Fibroblast of gingiva (primary cell): ENCODE measurements at regions not wholly inside any gene's neighbourhood (a gene's known extent, or its start where the extent isn't known, plus 50 kb on each side); places are given as distances from the start of the nearest gene placed in this dataset.
"Not testable (repeated sequence)": the region's sequence is repeated elsewhere in the genome, so short reads cannot be mapped to it uniquely, and the experiment has no call there.

Experiments used
- DNase-seq: peaks from one replicate; pipeline ENCODE4 v3.0.0-alpha.2; 2011; ENCODE audit warnings: low read depth

DNA sequence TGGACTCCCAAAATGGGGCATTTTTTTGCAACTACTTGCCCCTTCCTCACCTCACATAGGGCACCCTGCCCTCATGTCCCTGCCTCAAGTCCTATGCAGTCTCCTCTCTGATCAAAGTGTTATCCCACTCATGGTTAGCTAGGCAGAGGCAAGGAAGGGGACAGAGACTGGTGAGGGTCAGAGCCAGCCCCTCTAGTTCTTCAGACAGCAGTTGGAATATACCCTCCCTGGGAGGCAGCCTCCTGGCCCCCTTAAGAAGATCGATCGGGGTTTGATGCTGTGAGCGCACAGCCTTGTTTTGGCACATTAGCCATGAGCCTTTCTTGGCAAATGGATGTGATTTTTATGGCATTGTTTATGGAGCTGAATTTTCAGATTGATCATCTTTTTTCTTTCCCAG, 436.9 kb downstream of the BUD13 start:
- no peak for DNase-seq

- DNase-seq: no peak
Observed at GRCh38 chr11:116335078-116335477, 437.7 kb downstream of the BUD13 start.

- no peak for DNase-seq
Observed at GRCh38 chr11:116334596-116334995, 438.2 kb downstream of the BUD13 start.

GRCh38 chr11:116333001-116333535, 439.7 kb downstream of the BUD13 start:
- no peak for DNase-seq

- DNase-seq: no peak
Observed at GRCh38 chr11:116332391-116332790, 440.4 kb downstream of the BUD13 start.

DNA sequence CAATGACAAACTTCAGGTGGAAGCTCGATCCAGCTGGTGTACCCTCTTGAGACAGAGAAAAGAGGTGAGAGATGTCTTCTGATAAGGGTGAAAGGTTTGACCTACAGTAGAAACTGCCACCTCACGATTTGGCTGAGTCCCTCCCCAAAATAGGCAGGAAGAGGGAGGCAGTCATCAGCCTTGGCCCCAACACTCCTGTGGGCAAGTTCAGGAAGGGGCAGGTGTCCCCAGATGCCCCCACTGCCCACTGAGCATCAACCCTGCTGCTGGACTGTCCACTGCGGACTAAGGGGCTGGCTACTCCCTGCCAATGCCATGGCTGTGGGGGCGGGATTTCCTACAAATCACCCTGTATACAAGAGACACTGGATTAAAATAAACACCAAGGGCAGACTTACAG, 441.4 kb downstream of the BUD13 start:
- no peak for DNase-seq

DNA sequence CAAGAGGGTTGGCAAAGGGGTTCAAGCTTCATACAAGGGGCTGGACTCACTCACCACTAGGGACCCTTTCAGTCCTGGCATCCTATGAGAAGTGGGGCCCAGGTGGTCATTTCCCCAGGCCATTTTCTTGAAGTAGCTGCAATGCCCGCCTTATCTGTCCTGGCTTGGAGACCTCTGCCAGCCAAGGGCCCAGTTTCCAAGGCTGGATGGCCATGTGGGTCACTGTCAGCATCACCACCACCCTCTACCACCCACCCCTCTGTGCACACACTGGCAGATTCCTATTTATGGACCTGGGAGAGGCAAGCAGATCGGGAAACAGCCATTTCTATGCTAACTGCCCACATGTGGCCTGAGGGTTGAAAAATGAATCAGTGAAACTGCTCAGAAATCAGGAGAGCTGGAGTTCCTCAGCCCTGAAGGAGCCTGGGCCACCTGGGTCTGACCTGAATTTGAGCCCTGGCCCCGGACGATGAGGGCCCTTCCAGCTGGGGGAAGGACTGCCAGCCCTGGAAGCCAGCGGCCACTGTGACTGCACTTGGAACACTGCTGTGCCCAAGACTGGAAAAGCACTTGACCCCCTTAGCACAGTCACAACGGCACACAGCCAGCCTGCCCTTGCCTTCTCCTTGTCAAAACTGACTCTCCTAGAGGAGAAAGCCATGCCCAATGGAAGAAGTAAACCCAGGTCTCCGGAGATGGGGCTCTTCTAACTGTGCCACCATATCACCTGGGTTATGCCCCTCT, 442.2 kb downstream of the BUD13 start:
- no peak for DNase-seq

DNA sequence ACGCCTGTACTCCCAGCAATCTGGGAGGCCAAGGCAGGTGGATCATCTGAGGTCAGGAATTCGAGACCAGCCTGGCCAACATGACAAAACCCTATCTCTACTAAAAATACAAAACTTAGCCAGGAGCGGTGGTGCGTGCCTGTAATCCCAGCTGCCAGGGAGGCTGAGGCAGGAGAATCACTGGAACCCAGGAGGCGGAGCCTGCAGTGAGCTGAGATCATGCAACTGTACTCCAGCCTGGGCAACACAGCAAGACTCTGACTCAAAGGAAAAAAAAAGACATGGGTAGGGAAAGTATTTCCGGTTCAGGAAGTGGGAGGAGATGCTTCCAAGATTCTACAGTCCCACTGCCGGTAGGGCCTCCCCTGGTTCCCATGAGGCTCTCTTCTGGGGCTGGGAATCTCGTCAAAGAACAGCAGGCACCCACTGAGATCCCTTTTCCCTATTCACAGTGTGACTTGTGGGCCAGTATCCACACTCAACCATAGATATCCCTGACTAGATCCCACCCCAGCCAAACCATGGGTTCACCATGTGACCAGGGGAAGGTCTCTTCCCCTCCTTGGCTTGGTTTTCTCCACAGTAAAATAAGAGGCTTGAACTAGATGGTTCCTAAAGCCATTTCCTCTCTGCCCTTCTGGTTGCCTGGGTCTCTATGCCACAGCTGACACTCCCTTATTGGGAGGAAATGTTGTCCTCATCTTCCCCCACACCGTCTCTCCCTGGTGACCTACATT, 443.3 kb downstream of the BUD13 start:
- DNase-seq: no peak

DNA sequence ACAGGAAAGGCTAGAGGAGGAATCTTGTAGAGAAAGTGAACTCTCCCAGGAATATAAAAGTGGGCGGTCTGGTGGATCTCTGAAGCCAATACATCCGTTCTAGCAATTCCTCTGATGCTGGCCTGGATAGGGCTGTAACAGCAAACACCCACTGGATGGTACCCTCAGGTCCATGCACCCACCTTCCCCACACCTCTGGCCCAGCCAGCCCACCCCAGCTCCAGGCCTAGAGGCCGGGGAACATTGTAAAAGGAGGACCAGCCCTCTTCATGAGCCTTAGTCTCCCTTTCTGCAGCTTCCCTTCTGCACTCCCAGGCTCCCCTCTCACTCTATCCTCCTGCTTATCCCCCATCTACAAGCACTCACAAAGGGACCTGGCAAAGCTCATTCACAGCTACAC, 443.9 kb downstream of the BUD13 start:
- no peak for DNase-seq

DNA sequence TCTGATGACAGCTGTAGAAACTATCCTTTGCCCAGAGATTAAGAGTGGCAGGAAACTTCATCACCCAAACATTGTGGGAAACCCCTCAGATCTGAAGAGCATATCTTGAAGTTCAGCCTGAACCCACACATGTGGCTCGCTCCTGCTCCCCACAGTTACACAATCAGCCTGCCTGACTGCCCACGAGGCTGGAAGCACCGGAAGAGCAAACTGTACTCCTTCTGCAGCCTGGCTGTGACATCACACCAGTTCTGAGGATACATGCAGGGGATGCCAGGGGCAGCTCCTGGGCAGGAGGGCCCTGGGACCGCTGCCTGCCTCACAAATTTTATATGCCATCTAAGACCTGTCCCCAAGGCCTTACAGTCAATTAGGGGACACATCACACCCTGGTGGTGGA, 444.4 kb downstream of the BUD13 start:
- DNase-seq: no peak

DNA sequence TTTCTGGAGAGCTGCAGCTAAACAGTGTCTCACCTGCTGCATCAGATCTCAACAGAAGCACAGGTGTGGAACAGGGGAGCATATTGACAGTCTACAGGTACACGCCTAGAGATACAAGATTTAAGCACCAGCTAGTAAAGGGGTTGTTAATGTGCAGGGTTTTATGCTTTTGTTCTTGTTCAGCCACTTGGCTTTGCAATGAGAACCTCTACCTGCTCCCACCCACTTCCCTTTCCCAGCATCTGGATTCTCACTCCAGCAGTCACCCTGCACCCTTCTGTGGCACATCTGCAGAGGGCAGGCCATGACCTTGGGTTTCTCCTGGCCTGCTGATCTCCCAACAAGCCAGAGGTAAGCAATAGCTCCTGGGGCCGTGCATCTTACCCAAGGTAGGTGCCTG, 446.6 kb downstream of the BUD13 start:
- no peak for DNase-seq

DNA sequence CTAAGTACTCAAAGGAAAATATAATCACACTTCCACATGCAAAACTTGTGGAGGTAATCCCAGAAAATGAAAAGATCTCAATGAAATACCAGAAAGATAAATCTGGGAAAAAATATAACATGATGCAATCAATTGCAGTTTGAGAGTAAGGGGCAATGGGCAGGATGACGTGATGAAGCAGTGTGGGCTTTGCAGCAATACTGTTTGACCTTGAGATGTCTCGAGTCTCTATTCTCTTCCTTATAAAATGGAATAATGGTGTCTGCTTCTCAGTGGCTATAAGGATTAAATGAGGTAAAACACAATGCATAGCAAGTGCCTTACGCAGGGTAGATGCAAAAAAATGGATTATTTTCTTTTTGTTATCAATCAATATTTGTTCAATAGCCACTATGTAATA, 447.5 kb downstream of the BUD13 start:
- no peak for DNase-seq

DNA sequence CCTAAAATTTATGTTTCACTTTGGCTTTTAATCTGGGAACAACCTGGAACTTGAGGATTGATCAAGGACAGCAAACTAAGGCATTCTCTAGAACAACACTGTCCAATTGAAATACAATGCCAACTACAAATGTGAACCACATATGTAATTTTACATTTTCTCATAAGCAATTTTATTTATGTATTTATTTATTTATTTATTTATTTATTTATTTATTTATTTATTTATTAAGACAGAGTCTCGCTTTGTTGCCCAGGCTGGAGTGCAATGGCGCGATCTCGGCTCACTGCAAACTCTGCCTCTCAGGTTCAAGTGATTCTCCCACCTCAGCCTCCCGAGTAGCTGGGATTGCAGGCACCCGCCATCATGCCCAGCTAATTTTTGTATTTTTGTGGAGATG, 448.7 kb downstream of the BUD13 start:
- not testable (repeated sequence) for DNase-seq

DNA sequence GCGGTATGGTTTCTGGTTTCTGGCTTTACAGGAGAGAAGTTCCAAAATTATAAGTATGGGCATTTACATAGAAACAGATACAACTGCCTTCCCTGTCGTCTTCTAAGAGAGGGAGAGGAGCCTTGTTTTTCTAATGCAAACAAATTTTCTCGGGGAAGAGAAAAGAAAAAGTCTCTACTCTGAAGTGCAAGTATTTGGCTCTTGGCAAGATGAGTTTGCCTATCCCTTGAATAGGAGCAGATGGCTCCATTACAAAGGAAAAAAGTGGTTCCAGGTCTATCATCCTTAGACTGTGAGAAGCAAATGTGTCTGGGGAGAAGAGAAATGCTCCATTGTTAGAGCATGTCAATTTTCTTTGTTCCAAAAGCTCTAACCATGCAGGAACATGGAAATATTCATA, 455.6 kb downstream of the BUD13 start:
- DNase-seq: no peak

DNA sequence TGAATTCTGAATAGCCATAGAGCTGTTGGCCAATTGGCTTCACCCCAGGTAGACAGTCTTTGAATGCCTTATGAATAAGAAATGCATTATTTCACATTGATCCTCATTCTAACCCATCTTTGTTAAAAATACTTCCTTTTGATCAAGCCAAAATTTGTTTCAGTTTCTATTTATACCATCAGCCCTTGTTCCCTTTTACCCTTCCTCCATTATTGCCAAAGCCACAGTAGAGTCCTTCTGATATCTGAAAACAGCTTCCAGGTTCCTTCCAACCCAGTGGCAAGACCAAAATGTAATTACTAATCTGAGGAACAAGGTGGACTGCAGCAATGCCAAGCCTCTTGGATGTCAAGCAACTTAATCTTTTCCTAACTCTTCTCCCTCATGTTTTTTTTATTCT, 458.8 kb downstream of the BUD13 start:
- no peak for DNase-seq

- no peak for DNase-seq
Observed at GRCh38 chr11:116312570-116313391, 460.0 kb downstream of the BUD13 start.

DNA sequence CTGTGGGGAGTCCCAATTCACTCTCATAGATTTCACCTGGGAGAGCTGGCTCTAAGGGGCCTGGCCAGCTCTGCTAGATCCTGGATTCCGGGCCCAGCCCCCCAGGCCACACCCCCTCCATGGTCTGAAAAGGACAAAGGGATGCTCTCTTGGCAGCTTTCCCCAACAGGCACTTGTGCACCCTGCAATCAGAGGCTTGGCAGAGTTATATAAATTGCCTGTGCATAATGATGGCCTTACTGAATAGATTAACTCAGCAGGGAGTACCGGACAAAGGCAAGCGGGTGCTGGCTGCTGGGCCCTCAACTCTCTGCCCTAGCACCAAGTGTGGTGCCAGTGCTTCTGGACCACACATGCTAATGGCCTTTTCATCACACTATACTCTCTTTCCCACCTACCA, 461.6 kb downstream of the BUD13 start:
- DNase-seq: no peak

- no peak for DNase-seq
Observed at GRCh38 chr11:116310698-116311097, 462.1 kb downstream of the BUD13 start.

DNA sequence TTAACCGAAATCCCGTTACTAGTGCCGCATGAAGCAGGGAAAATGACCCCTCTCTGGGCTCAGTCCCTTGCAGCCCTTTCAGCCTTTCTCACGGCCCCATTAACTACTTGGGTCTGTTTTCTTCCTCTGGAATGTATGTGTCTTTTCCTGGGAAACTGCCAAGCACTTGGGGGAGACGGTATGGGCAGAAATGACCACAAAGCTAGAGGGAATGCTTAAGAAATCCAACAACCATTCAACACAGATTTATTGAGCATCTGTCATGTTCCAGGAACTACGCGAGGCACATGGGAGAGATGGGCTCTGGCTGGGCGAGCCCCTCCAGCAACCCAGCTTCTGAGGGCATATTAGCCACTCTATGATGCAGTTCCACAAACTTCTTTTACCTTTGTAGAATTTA, 462.6 kb downstream of the BUD13 start:
- no peak for DNase-seq

DNA sequence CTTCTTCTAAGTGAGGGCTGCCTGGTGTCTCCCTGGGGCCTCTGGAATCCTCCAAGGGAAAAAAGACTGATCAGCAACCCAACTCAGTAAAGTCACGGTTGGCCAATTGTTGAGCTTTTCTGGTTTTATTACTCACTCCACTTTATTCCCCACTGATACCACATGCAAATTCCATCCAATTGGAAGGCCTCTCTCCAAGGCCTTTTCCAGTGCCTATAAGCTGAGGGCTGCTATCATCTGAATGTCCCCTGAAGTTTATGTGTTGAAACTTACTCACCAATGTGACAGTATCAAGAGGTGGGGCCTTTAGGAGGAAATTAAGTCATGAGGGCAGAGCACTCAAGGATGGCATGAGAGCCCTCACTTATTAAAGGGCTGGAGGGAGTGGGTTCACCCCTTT, 463.3 kb downstream of the BUD13 start:
- DNase-seq: no peak

DNA sequence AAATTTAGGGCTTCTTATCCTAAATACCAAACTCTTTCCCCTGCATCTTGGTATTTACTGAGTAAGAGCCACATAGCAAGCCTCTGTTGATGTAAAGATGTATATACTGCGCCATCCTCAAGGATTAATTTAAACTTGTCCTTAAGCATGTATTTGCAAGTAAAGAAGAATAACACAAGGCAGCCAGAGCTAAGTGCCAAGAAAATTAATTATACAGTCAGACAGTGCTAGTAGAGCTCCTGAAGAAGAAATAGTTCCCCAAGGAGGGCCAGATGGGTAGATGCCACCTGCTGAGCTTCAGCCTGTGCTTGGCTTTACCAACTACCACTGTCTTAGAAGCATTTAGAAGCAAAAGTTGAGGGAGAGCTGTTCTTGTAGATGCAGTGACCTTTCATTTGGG, 470.0 kb downstream of the BUD13 start:
- no peak for DNase-seq

DNA sequence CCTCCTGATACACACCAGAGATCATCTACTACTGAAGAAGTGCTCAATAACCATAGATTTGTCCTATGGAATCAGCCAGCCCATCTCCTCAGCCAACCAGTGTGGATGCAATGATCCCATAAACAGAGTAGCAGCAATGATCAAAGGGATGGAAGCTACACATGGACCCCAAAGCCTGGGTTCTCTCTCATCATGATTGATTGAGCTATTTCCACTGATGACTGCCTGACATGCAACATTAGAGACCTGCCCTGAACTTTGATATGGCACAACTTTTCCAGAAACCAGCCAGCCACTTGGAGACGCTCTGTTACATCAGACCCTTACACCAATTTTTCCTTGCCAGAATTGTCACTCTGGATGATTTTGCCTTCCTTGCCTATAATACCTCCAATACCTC, 471.6 kb downstream of the BUD13 start:
- DNase-seq: no peak

GRCh38 chr11:116300232-116300631, 472.6 kb downstream of the BUD13 start:
- DNase-seq: no peak
